Gastroesophageal sphincter (tissue), 3 donors: ENCODE measurements at regions not wholly inside any gene's neighbourhood (a gene's known extent, or its start where the extent isn't known, plus 50 kb on each side); places are given as distances from the start of the nearest gene placed in this dataset.

ENCODE experiments used
- EP300 ChIP-seq: sonication (generic); formaldehyde crosslinking; IDR thresholded peaks from one replicate; pipeline ENCODE4 v1.6.1; 2017; ENCODE audit warnings: antibody characterized with exemption, mild to moderate bottlenecking
- POLR2A ChIP-seq, 2 donors: fragments of 450-650 bp; IDR thresholded peaks; one replicate each; pipeline ENCODE4 v1.6.1; 2017; ENCODE audit warnings: antibody characterized with exemption in 2 of 2, mild to moderate bottlenecking in 2 of 2, moderate library complexity in 1 of 2
- TF ChIP-seq, protein P1 (sequence below), 4 experiments: fragments of 200-600 bp in 2 of 4; fragments of 450-650 bp in 2 of 4; sonication (generic) in 1 of 4; IDR thresholded peaks; one replicate each; pipeline ENCODE4 v1.5.1; 2017 to 2019; ENCODE audit warnings: antibody characterized with exemption in 4 of 4, mild to moderate bottlenecking in 2 of 4, moderate library complexity in 2 of 4

DNA sequence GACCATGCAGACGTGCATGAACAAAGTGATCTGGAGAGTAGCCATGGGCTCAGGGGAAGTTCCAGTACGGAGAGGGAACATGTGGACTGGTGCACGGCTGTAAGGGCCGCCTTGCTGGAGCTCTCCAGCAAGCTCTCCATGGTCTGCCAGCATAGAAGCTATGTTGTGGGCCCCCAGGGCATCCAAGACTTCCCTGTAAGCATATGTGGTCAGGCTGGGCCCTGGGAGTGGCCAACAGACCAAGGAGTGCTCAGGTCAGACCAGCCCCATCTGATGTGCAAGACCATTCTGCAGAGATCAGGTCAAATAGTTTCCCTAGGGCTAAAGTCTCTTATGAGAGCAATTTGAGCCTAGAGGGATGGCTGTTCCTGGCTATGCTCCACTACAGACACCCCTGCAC is 110.1 kb upstream of the DAZL start:
- TF ChIP-seq, protein P1, sequence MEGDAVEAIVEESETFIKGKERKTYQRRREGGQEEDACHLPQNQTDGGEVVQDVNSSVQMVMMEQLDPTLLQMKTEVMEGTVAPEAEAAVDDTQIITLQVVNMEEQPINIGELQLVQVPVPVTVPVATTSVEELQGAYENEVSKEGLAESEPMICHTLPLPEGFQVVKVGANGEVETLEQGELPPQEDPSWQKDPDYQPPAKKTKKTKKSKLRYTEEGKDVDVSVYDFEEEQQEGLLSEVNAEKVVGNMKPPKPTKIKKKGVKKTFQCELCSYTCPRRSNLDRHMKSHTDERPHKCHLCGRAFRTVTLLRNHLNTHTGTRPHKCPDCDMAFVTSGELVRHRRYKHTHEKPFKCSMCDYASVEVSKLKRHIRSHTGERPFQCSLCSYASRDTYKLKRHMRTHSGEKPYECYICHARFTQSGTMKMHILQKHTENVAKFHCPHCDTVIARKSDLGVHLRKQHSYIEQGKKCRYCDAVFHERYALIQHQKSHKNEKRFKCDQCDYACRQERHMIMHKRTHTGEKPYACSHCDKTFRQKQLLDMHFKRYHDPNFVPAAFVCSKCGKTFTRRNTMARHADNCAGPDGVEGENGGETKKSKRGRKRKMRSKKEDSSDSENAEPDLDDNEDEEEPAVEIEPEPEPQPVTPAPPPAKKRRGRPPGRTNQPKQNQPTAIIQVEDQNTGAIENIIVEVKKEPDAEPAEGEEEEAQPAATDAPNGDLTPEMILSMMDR (IDR thresholded peaks at IDR 0.05) = no peak
- TF ChIP-seq EP300 = no peak
- no peak for TF ChIP-seq POLR2A (IDR thresholded peaks at IDR 0.05)
